GM18907 (cell line): ENCODE measurements at regions not wholly inside any gene's neighbourhood (a gene's known extent, or its start where the extent isn't known, plus 50 kb on each side); places are given as distances from the start of the nearest gene placed in this dataset.
"Not testable (repeated sequence)": the region's sequence is repeated elsewhere in the genome, so short reads cannot be mapped to it uniquely, and the experiment has no call there.

Experiments
- ATAC-seq: cut with Tn5 transposase; IDR thresholded peaks from one replicate; pipeline ENCODE4 v1.9.1; 2021; ENCODE audit warnings: mild to moderate bottlenecking, moderate library complexity; ENCODE audit not compliant: unreplicated experiment

- not testable (repeated sequence) for ATAC-seq
Measured at GRCh38 chr12:9543341-9543740, 64.4 kb downstream of the KLRB1 start.

GRCh38 chr12:9542827-9543226 is 64.9 kb downstream of the KLRB1 start:
- not testable (repeated sequence) for ATAC-seq

- not testable (repeated sequence) for ATAC-seq
Measured at GRCh38 chr12:9515925-9516324, 91.8 kb downstream of the KLRB1 start.

GRCh38 chr12:9512695-9513094 is 95.0 kb downstream of the KLRB1 start:
- not testable (repeated sequence) for ATAC-seq

- not testable (repeated sequence) for ATAC-seq
Measured at GRCh38 chr12:9510392-9511011, 97.2 kb downstream of the KLRB1 start.

- no peak for ATAC-seq
Measured at GRCh38 chr12:9509464-9510161, 98.1 kb downstream of the KLRB1 start.

GRCh38 chr12:9506746-9507145 is 101.0 kb downstream of the KLRB1 start:
- no peak for ATAC-seq

- ATAC-seq = not testable (repeated sequence)
Measured at GRCh38 chr12:9503384-9503783, 104.3 kb downstream of the KLRB1 start.

GRCh38 chr12:9502845-9503244 is 104.9 kb downstream of the KLRB1 start:
- ATAC-seq = not testable (repeated sequence)

GRCh38 chr12:9493325-9493724 is 114.4 kb downstream of the KLRB1 start:
- not testable (repeated sequence) for ATAC-seq

- ATAC-seq = not testable (repeated sequence)
Measured at GRCh38 chr12:9481289-9481688, 126.4 kb downstream of the KLRB1 start.

GRCh38 chr12:9474197-9474596 is 133.5 kb downstream of the KLRB1 start:
- not testable (repeated sequence) for ATAC-seq

GRCh38 chr12:9473638-9474037 is 134.1 kb downstream of the KLRB1 start:
- ATAC-seq = not testable (repeated sequence)

- ATAC-seq = not testable (repeated sequence)
Measured at GRCh38 chr12:9471501-9471900, 136.2 kb downstream of the KLRB1 start.

GRCh38 chr12:9470367-9470766 is 137.3 kb downstream of the KLRB1 start:
- ATAC-seq = not testable (repeated sequence)

- ATAC-seq = not testable (repeated sequence)
Measured at GRCh38 chr12:9469956-9470355, 137.8 kb downstream of the KLRB1 start.

GRCh38 chr12:9469463-9469862 is 138.3 kb downstream of the KLRB1 start:
- ATAC-seq = not testable (repeated sequence)

GRCh38 chr12:9468998-9469397 is 138.7 kb downstream of the KLRB1 start:
- ATAC-seq = not testable (repeated sequence)

GRCh38 chr12:9468144-9468543 is 139.6 kb downstream of the KLRB1 start:
- ATAC-seq = not testable (repeated sequence)

- ATAC-seq = no peak
Measured at GRCh38 chr12:9464408-9464807, 143.3 kb downstream of the KLRB1 start.

- ATAC-seq = not testable (repeated sequence)
Measured at GRCh38 chr12:9455516-9455915, 152.2 kb downstream of the KLRB1 start.

- ATAC-seq = not testable (repeated sequence)
Measured at GRCh38 chr12:9454021-9454420, 153.7 kb downstream of the KLRB1 start.
